NCI-H2081 (cell line): ENCODE measurements at regions not wholly inside any gene's neighbourhood (a gene's known extent, or its start where the extent isn't known, plus 50 kb on each side); places are given as distances from the start of the nearest gene placed in this dataset.

Experiments used
- DNase-seq, 2 experiments: peaks; one replicate each; lab custom pipeline; 2025; lab: John Stamatoyannopoulos, UW

- no peak for DNase-seq
Measured at GRCh38 chr1:39107341-39108290, 81.5 kb downstream of the NDUFS5 start.

GRCh38 chr1:39109644-39110043, 83.5 kb downstream of the NDUFS5 start:
- DNase-seq = no peak

- DNase-seq = no peak
Measured at GRCh38 chr1:39110325-39110851, 84.2 kb downstream of the NDUFS5 start.

- no peak for DNase-seq
Measured at GRCh38 chr1:39110882-39111281, 84.7 kb downstream of the NDUFS5 start.

- DNase-seq = no peak
Measured at GRCh38 chr1:39113109-39113743, 87.1 kb downstream of the NDUFS5 start.

GRCh38 chr1:39115271-39116110, 89.0 kb upstream of the MACF1 start:
- no peak for DNase-seq

GRCh38 chr1:39116116-39116607, 88.3 kb upstream of the MACF1 start:
- no peak for DNase-seq

- DNase-seq = no peak
Measured at GRCh38 chr1:39116860-39117728, 87.4 kb upstream of the MACF1 start.

GRCh38 chr1:39117899-39118450, 86.5 kb upstream of the MACF1 start:
- no peak for DNase-seq

- DNase-seq = no peak
Measured at GRCh38 chr1:39122056-39122455, 82.4 kb upstream of the MACF1 start.

GRCh38 chr1:39124282-39124681, 80.2 kb upstream of the MACF1 start:
- DNase-seq = no peak

- DNase-seq = no peak
Measured at GRCh38 chr1:39127513-39127912, 77.0 kb upstream of the MACF1 start.

- no peak for DNase-seq
Measured at GRCh38 chr1:39128126-39128525, 76.4 kb upstream of the MACF1 start.

GRCh38 chr1:39128959-39129358, 75.5 kb upstream of the MACF1 start:
- peak in 1 of 2 experiments; percentile 31 for DNase-seq

GRCh38 chr1:39129514-39129913, 75.0 kb upstream of the MACF1 start:
- no peak for DNase-seq

GRCh38 chr1:39130325-39130724, 74.2 kb upstream of the MACF1 start:
- DNase-seq = no peak

- peak in 1 of 2 experiments; percentile 23 for DNase-seq
Measured at GRCh38 chr1:39131940-39132339, 72.6 kb upstream of the MACF1 start.

- DNase-seq = peak in 1 of 2 experiments; percentile 30
Measured at GRCh38 chr1:39132505-39133339, 71.8 kb upstream of the MACF1 start.

GRCh38 chr1:39133340-39133684, 71.2 kb upstream of the MACF1 start:
- no peak for DNase-seq
